Left renal cortex interstitium (tissue), 4 donors: ENCODE measurements at regions not wholly inside any gene's neighbourhood (a gene's known extent, or its start where the extent isn't known, plus 50 kb on each side); places are given as distances from the start of the nearest gene placed in this dataset.
A peak's percentile ranks its signal among the peaks of the same experiment; 100 is the strongest.
"Not testable (repeated sequence)": the region's sequence is repeated elsewhere in the genome, so short reads cannot be mapped to it uniquely, and the experiment has no call there.

Experiments used
- DNase-seq, 4 donors: peaks; one replicate each; pipeline ENCODE4 v3.0.0-alpha.2; 2013; ENCODE audit warnings: low read depth in 4 of 4, low spot score in 2 of 4, missing footprints in 1 of 4

- DNase-seq = no peak
These were observed 201.8 kb upstream of the NMUR2 start for GRCh38 chr5:152606776-152607364.

- DNase-seq = no peak
These were observed 202.5 kb upstream of the NMUR2 start for GRCh38 chr5:152607401-152608160.

GRCh38 chr5:152608458-152608857, 203.4 kb upstream of the NMUR2 start:
- no peak for DNase-seq

GRCh38 chr5:152619756-152620155, 214.7 kb upstream of the NMUR2 start:
- no peak for DNase-seq

- peak in 2 of 4 donors; percentile 8 to 34 for DNase-seq
These were observed 217.5 kb upstream of the NMUR2 start for GRCh38 chr5:152622628-152623027.

- no peak for DNase-seq
These were observed 218.9 kb upstream of the NMUR2 start for GRCh38 chr5:152623951-152624350.

GRCh38 chr5:152625696-152626095, 220.6 kb upstream of the NMUR2 start:
- no peak for DNase-seq

- DNase-seq = no peak
These were observed 226.1 kb upstream of the NMUR2 start for GRCh38 chr5:152631221-152631620.

GRCh38 chr5:152632360-152632759, 227.3 kb upstream of the NMUR2 start:
- no peak for DNase-seq

GRCh38 chr5:152634586-152634985, 229.5 kb upstream of the NMUR2 start:
- peak in 1 of 4 donors; percentile 36 for DNase-seq

- DNase-seq = no peak
These were observed 234.0 kb upstream of the NMUR2 start for GRCh38 chr5:152638996-152639552.

- DNase-seq = no peak
These were observed 237.1 kb upstream of the NMUR2 start for GRCh38 chr5:152641970-152642805.

GRCh38 chr5:152642880-152643279, 237.8 kb upstream of the NMUR2 start:
- DNase-seq = no peak

GRCh38 chr5:152644029-152644728, 239.1 kb upstream of the NMUR2 start:
- DNase-seq = no peak

GRCh38 chr5:152649609-152650008, 244.5 kb upstream of the NMUR2 start:
- no peak for DNase-seq

GRCh38 chr5:152650413-152650812, 245.3 kb upstream of the NMUR2 start:
- no peak for DNase-seq

GRCh38 chr5:152659470-152659869, 254.4 kb upstream of the NMUR2 start:
- DNase-seq = not testable (repeated sequence)

GRCh38 chr5:152673601-152674000, 268.5 kb upstream of the NMUR2 start:
- DNase-seq = no peak

GRCh38 chr5:152674403-152674802, 269.3 kb upstream of the NMUR2 start:
- no peak for DNase-seq

GRCh38 chr5:152676196-152676595, 271.1 kb upstream of the NMUR2 start:
- no peak for DNase-seq

- no peak for DNase-seq
These were observed 278.1 kb upstream of the NMUR2 start for GRCh38 chr5:152683205-152683604.
